Activated T-cell treated with anti-CD3 and anti-CD28 coated beads, Interleukin-2, amount 50 U/mL, for 24 hours (primary cell): ENCODE measurements at regions not wholly inside any gene's neighbourhood (a gene's known extent, or its start where the extent isn't known, plus 50 kb on each side); places are given as distances from the start of the nearest gene placed in this dataset.

Experiments
- DNase-seq: peaks from one replicate; pipeline ENCODE4 v3.0.0-alpha.2; 2020
- H3K27ac Mint-ChIP-seq: 2 replicates; pipeline ENCODE4 v1.8.0; 2020; ENCODE audit warnings: mild to moderate bottlenecking, mixed read lengths
- H3K27me3 Mint-ChIP-seq: 2 replicates; pipeline ENCODE4 v1.8.0; 2020; ENCODE audit warnings: mixed read lengths
- H3K36me3 Mint-ChIP-seq: 2 replicates; pipeline ENCODE4 v1.8.0; 2020; ENCODE audit warnings: low read depth, mixed read lengths
- H3K4me1 Mint-ChIP-seq: 2 replicates; pipeline ENCODE4 v1.8.0; 2020; ENCODE audit warnings: low read depth, mixed read lengths
- H3K4me3 Mint-ChIP-seq: 2 replicates; pipeline ENCODE4 v1.8.0; 2020; ENCODE audit warnings: mild to moderate bottlenecking, moderate library complexity, mixed read lengths
- H3K9me3 Mint-ChIP-seq: 2 replicates; pipeline ENCODE4 v1.8.0; 2020; ENCODE audit warnings: mixed read lengths

- H3K4me3 Mint-ChIP-seq, result no peak overlapping the region
- DNase-seq, result no peak
- H3K27me3 Mint-ChIP-seq, result peaks cover 32% of the 10 kb centered on the region
- no peaks in the 10 kb centered on the region for H3K9me3 Mint-ChIP-seq
- H3K4me1 Mint-ChIP-seq, result no peaks in the 10 kb centered on the region
- no peaks in the 10 kb centered on the region for H3K36me3 Mint-ChIP-seq
- H3K27ac Mint-ChIP-seq, result no peak overlapping the region
Observed at GRCh38 chr10:118148247-118148646, 101.5 kb upstream of the RAB11FIP2 start.

- Mint-ChIP-seq H3K36me3 (no peaks in the 10 kb centered on the region), H3K27ac (no peak overlapping the region), H3K4me1 (no peaks in the 10 kb centered on the region), H3K27me3 (peaks cover 27% of the 10 kb centered on the region), H3K4me3 (no peak overlapping the region), H3K9me3 (no peaks in the 10 kb centered on the region)
- DNase-seq, result no peak
Observed at GRCh38 chr10:118145256-118145655, 98.5 kb upstream of the RAB11FIP2 start.

- no peaks in the 10 kb centered on the region for H3K4me1 Mint-ChIP-seq
- H3K4me3 Mint-ChIP-seq, result no peak overlapping the region
- no peaks in the 10 kb centered on the region for H3K36me3 Mint-ChIP-seq
- DNase-seq, result no peak
- no peaks in the 10 kb centered on the region for H3K9me3 Mint-ChIP-seq
- peaks cover 18% of the 10 kb centered on the region for H3K27me3 Mint-ChIP-seq
- no peak overlapping the region for H3K27ac Mint-ChIP-seq
Observed at GRCh38 chr10:118141471-118141870, 94.7 kb upstream of the RAB11FIP2 start.

GRCh38 chr10:118139321-118139720, 92.6 kb upstream of the RAB11FIP2 start:
- no peak for DNase-seq
- H3K4me1 Mint-ChIP-seq, result no peaks in the 10 kb centered on the region
- no peaks in the 10 kb centered on the region for H3K36me3 Mint-ChIP-seq
- H3K4me3 Mint-ChIP-seq, result no peak overlapping the region
- H3K27ac Mint-ChIP-seq, result no peak overlapping the region
- peaks cover 15% of the 10 kb centered on the region for H3K27me3 Mint-ChIP-seq
- H3K9me3 Mint-ChIP-seq, result peaks cover 2% of the 10 kb centered on the region

- peaks cover 7% of the 10 kb centered on the region for H3K9me3 Mint-ChIP-seq
- H3K27ac Mint-ChIP-seq, result no peak overlapping the region
- H3K36me3 Mint-ChIP-seq, result no peaks in the 10 kb centered on the region
- H3K4me1 Mint-ChIP-seq, result no peaks in the 10 kb centered on the region
- DNase-seq, result no peak
- no peak overlapping the region for H3K4me3 Mint-ChIP-seq
- H3K27me3 Mint-ChIP-seq, result peaks cover 37% of the 10 kb centered on the region
Observed at GRCh38 chr10:118128675-118129074, 81.9 kb upstream of the RAB11FIP2 start.

- peaks cover 28% of the 10 kb centered on the region for H3K27me3 Mint-ChIP-seq
- H3K27ac Mint-ChIP-seq, result no peak overlapping the region
- no peaks in the 10 kb centered on the region for H3K36me3 Mint-ChIP-seq
- H3K9me3 Mint-ChIP-seq, result no peaks in the 10 kb centered on the region
- H3K4me3 Mint-ChIP-seq, result no peak overlapping the region
- H3K4me1 Mint-ChIP-seq, result no peaks in the 10 kb centered on the region
- no peak for DNase-seq
Observed at GRCh38 chr10:118118716-118119115, 72.0 kb upstream of the RAB11FIP2 start.

GRCh38 chr10:118116715-118117449, 70.1 kb upstream of the RAB11FIP2 start:
- Mint-ChIP-seq H3K36me3 (no peaks in the 10 kb centered on the region), H3K27ac (no peak overlapping the region), H3K9me3 (no peaks in the 10 kb centered on the region), H3K4me1 (no peaks in the 10 kb centered on the region), H3K4me3 (no peak overlapping the region), H3K27me3 (peaks cover 17% of the 10 kb centered on the region)
- DNase-seq, result no peak

GRCh38 chr10:118116362-118116714, 69.6 kb upstream of the RAB11FIP2 start:
- Mint-ChIP-seq H3K27ac (no peak overlapping the region), H3K9me3 (no peaks in the 10 kb centered on the region), H3K4me1 (no peaks in the 10 kb centered on the region), H3K4me3 (no peak overlapping the region), H3K27me3 (peaks cover 17% of the 10 kb centered on the region), H3K36me3 (no peaks in the 10 kb centered on the region)
- no peak for DNase-seq

GRCh38 chr10:118115701-118116100, 69.0 kb upstream of the RAB11FIP2 start:
- Mint-ChIP-seq H3K4me1 (peaks cover 2% of the 10 kb centered on the region), H3K27me3 (peaks cover 14% of the 10 kb centered on the region), H3K9me3 (no peaks in the 10 kb centered on the region), H3K27ac (no peak overlapping the region), H3K4me3 (no peak overlapping the region), H3K36me3 (no peaks in the 10 kb centered on the region)
- DNase-seq, result no peak

GRCh38 chr10:118114992-118115391, 68.3 kb upstream of the RAB11FIP2 start:
- Mint-ChIP-seq H3K4me1 (peaks cover 3% of the 10 kb centered on the region), H3K27me3 (peaks cover 8% of the 10 kb centered on the region), H3K27ac (no peak overlapping the region), H3K36me3 (no peaks in the 10 kb centered on the region), H3K4me3 (no peak overlapping the region), H3K9me3 (no peaks in the 10 kb centered on the region)
- DNase-seq, result no peak

- H3K4me1 Mint-ChIP-seq, result peaks cover 3% of the 10 kb centered on the region
- no peak for DNase-seq
- H3K36me3 Mint-ChIP-seq, result no peaks in the 10 kb centered on the region
- H3K9me3 Mint-ChIP-seq, result no peaks in the 10 kb centered on the region
- H3K4me3 Mint-ChIP-seq, result no peak overlapping the region
- no peak overlapping the region for H3K27ac Mint-ChIP-seq
- H3K27me3 Mint-ChIP-seq, result peaks cover 14% of the 10 kb centered on the region
Observed at GRCh38 chr10:118112543-118113125, 65.9 kb upstream of the RAB11FIP2 start.

- Mint-ChIP-seq H3K4me1 (peaks cover 6% of the 10 kb centered on the region), H3K9me3 (no peaks in the 10 kb centered on the region), H3K36me3 (no peaks in the 10 kb centered on the region), H3K27me3 (peaks cover 15% of the 10 kb centered on the region), H3K27ac (no peak overlapping the region), H3K4me3 (no peak overlapping the region)
- DNase-seq, result no peak
Observed at GRCh38 chr10:118110750-118111149, 64.0 kb upstream of the RAB11FIP2 start.

- Mint-ChIP-seq H3K27me3 (peaks cover 25% of the 10 kb centered on the region), H3K4me1 (peaks cover 6% of the 10 kb centered on the region), H3K27ac (no peak overlapping the region), H3K9me3 (no peaks in the 10 kb centered on the region), H3K36me3 (no peaks in the 10 kb centered on the region), H3K4me3 (no peak overlapping the region)
- DNase-seq, result no peak
Observed at GRCh38 chr10:118108194-118109026, 61.7 kb upstream of the RAB11FIP2 start.

GRCh38 chr10:118107541-118107940, 60.8 kb upstream of the RAB11FIP2 start:
- Mint-ChIP-seq H3K27ac (no peak overlapping the region), H3K4me3 (no peak overlapping the region), H3K4me1 (peaks cover 6% of the 10 kb centered on the region), H3K36me3 (no peaks in the 10 kb centered on the region), H3K27me3 (peaks cover 28% of the 10 kb centered on the region), H3K9me3 (no peaks in the 10 kb centered on the region)
- no peak for DNase-seq

- Mint-ChIP-seq H3K9me3 (no peaks in the 10 kb centered on the region), H3K4me1 (peaks cover 6% of the 10 kb centered on the region), H3K36me3 (no peaks in the 10 kb centered on the region), H3K27me3 (peaks cover 32% of the 10 kb centered on the region), H3K27ac (no peak overlapping the region), H3K4me3 (no peak overlapping the region)
- no peak for DNase-seq
Observed at GRCh38 chr10:118107040-118107439, 60.3 kb upstream of the RAB11FIP2 start.
